ENCODE measurements at regions not wholly inside any gene's neighbourhood (a gene's known extent, or its start where the extent isn't known, plus 50 kb on each side); places are given as distances from the start of the nearest gene placed in this dataset.

DNA sequence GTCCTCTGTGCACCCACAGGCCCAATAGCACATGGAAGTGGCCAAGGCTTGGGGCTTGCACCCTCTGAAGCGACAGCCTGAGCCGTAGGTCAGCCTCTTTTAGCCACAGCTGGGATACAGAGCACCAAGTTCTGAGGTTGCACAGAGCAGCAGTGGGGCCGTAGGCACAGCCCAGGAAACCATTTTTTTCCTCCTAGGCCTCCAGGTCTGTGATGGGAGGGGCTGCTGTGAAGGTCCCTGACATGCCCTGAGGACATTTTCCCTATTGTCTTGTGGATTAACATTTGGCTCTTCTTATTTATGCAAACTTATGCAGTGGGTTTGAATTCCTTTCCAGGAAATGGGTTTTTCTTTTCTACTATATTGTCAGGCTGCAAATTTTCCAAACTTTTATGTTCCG, 878.7 kb upstream of the MAN1A1 start:
- no peak for DNase-seq (ENCODE audit: low spot score in 2 of 2)
- intact Hi-C loops (cut with DNase I; ENCODE audit: low total_unique reads), result no loop called here
- no peak overlapping the region for H3K4me3 ChIP-seq (ENCODE audit: low read depth, poor library complexity, severe bottlenecking)
- no peak for TF ChIP-seq POLR2A (IDR thresholded peaks at IDR 0.05)
- TF ChIP-seq, protein P1, sequence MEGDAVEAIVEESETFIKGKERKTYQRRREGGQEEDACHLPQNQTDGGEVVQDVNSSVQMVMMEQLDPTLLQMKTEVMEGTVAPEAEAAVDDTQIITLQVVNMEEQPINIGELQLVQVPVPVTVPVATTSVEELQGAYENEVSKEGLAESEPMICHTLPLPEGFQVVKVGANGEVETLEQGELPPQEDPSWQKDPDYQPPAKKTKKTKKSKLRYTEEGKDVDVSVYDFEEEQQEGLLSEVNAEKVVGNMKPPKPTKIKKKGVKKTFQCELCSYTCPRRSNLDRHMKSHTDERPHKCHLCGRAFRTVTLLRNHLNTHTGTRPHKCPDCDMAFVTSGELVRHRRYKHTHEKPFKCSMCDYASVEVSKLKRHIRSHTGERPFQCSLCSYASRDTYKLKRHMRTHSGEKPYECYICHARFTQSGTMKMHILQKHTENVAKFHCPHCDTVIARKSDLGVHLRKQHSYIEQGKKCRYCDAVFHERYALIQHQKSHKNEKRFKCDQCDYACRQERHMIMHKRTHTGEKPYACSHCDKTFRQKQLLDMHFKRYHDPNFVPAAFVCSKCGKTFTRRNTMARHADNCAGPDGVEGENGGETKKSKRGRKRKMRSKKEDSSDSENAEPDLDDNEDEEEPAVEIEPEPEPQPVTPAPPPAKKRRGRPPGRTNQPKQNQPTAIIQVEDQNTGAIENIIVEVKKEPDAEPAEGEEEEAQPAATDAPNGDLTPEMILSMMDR (IDR thresholded peaks at IDR 0.05), result no peak
- WGBS, 2 donors, result 81 to 89% methylated on average over 4 of the region's 4 CpGs

DNA sequence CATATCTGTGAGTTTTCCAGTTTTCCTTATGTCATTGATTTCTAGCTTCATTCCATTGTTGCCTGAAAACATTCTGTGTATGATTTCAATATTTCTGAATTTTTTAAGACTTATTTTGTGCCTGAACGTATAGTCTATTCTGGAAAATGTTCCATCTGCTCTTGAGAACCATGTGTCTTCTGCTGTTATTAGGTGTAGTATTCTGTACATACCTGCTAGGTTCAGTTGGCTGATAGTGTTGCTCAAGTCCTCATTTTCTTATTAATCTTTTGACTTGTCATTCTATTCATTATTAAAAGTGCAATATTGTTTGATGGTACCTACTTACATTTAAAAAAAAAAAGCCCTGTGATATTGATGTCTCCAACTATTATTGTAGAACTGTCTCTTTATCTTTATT, 869.8 kb upstream of the MAN1A1 start:
- 70 to 74% methylated on average over 1 of the region's 1 CpG for WGBS, 2 donors
- H3K4me3 ChIP-seq (ENCODE audit: low read depth, poor library complexity, severe bottlenecking), result no peak overlapping the region
- TF ChIP-seq, protein P1 (IDR thresholded peaks at IDR 0.05), result no peak
- no peak for TF ChIP-seq POLR2A (IDR thresholded peaks at IDR 0.05)
- no peak for DNase-seq (ENCODE audit: low spot score in 2 of 2)
- intact Hi-C loops (cut with DNase I; ENCODE audit: low total_unique reads), result no loop called here

DNA sequence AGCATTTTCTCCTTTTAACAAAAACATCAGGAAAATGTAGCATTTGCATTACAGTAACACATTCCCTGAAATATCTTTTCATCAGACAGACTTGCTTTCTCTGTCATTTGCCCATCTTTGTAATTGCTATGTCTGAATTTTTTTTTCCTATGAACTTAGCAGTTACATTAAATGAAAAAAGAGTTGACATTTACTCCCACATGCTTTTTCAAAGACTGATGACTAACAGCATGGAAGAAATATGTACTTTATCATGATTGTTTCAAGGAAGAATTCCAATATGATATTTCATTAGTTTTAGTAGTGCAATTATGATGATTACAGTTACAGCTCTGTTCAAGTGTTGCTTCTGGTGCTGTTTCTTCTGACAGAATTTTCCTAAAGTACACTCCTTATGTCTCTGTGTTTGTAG, 864.5 kb upstream of the MAN1A1 start:
- TF ChIP-seq, protein P1 (IDR thresholded peaks at IDR 0.05), result no peak
- no peak for TF ChIP-seq POLR2A (IDR thresholded peaks at IDR 0.05)
- no peak overlapping the region for H3K4me3 ChIP-seq (ENCODE audit: low read depth, poor library complexity, severe bottlenecking)
- intact Hi-C loops (cut with DNase I; ENCODE audit: low total_unique reads), result no loop called here
- no peak for DNase-seq (ENCODE audit: low spot score in 2 of 2)

DNA sequence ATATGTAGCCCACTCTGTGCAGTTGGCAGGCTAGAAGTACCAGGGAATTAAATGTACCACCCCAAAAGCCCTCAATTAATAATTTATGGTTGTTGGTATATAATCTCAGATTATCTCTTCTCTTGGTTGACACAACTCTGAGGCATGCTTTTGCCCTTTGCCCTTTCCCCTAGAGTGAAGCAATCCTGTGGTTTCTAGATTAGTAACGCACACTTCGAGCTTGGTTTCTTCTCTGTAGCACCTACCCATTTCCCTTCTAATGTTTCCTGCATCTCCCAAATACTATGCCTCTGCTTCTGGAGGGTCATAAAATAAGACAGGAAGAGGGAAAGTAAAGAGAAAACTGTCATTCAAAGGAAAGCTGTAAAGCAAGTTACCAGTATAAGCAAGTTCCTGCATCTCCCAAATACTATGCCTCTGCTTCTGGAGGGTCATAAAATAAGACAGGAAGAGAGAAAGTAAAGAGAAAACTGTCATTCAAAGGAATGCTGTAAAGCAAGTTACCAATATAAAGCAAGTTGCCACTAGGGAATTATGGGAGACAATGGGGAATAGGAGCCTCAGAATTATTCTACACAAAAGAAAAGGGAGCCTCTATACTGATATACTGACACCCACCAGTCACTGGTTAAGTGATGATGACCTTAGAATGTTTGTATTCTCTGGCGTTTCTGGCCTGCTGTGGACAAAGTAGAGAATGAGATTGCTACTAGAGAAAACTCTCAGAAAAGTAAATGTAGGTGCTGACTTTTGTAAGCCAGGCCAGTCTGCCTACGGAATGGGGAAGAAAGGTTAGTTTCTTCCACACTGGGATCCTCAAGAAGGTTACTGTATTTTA, 862.6 kb upstream of the MAN1A1 start:
- no peak for TF ChIP-seq POLR2A (IDR thresholded peaks at IDR 0.05)
- TF ChIP-seq, protein P1 (IDR thresholded peaks at IDR 0.05), result no peak
- DNase-seq (ENCODE audit: low spot score in 2 of 2), result no peak
- 53 to 57% methylated on average over 4 of the region's 4 CpGs for WGBS, 2 donors
- H3K4me3 ChIP-seq (ENCODE audit: low read depth, poor library complexity, severe bottlenecking), result no peak overlapping the region
- intact Hi-C loops (cut with DNase I; ENCODE audit: low total_unique reads), result no loop called here

DNA sequence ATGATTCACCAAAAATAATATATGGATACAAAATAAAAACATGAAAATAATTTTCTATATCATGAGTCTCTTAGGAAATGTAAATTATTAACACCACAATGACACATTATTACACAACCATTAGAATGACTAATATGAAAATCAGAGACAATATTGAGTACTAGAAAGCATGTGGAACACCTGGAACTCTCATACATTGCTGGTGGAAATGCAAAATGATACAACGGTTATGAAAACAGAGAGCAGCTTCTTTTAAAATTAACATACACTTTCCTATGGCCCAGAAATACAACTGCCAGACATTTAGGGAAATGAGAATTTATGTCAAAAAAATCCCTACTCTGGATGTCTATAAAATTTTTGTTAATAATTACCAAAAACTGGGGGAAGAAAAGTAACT, 853.3 kb upstream of the MAN1A1 start:
- 81 to 83% methylated on average over 1 of the region's 1 CpG for WGBS, 2 donors
- H3K4me3 ChIP-seq (ENCODE audit: low read depth, poor library complexity, severe bottlenecking), result no peak overlapping the region
- intact Hi-C loops (cut with DNase I; ENCODE audit: low total_unique reads), result no loop called here
- no peak for TF ChIP-seq POLR2A (IDR thresholded peaks at IDR 0.05)
- TF ChIP-seq, protein P1 (IDR thresholded peaks at IDR 0.05), result no peak
- DNase-seq (ENCODE audit: low spot score in 2 of 2), result no peak

DNA sequence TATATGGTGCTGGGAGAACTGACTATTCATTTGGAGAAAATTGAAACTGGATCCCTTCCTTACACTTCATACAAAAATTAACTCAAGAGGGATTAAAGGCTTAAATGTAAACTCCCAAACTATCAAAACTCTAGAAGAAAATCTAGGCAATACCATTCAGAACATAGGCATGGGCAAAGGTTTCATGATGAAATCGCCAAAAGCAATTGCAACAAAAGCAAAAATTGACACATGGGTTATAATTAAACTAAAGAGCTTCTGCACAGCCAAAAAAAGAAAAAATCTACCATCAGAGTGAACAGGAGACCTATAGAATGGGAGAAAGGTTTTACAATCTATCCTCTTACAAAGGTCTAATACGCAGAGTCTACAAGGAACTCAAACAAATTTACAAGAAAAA, 851.3 kb upstream of the MAN1A1 start:
- H3K4me3 ChIP-seq (ENCODE audit: low read depth, poor library complexity, severe bottlenecking), result no peak overlapping the region
- WGBS, 2 donors, result 89 to 96% methylated on average over 2 of the region's 2 CpGs
- intact Hi-C loops (cut with DNase I; ENCODE audit: low total_unique reads), result no loop called here
- TF ChIP-seq, protein P1 (IDR thresholded peaks at IDR 0.05), result no peak
- TF ChIP-seq POLR2A (IDR thresholded peaks at IDR 0.05), result no peak
- DNase-seq (ENCODE audit: low spot score in 2 of 2), result no peak

Data from lower leg skin (tissue), 4 donors.